GM23248 (cell line): ENCODE measurements at regions not wholly inside any gene's neighbourhood (a gene's known extent, or its start where the extent isn't known, plus 50 kb on each side); places are given as distances from the start of the nearest gene placed in this dataset.
A peak's percentile ranks its signal among the peaks of the same experiment; 100 is the strongest.

Source experiments
- DNase-seq: peaks from one replicate; pipeline ENCODE4 v3.0.0-alpha.2; 2015
- H2AFZ ChIP-seq: fragments of 200-600 bp; sonication (generic); 2 replicates; pipeline ENCODE4 v1.6.1; 2016; ENCODE audit warnings: antibody characterized with exemption
- H3F3A ChIP-seq: fragments of 200-600 bp; sonication (generic); 2 replicates; pipeline ENCODE4 v1.6.1; 2016; ENCODE audit warnings: mild to moderate bottlenecking, antibody characterized with exemption, mixed run types; ENCODE audit not compliant: insufficient read depth
- H3K27ac ChIP-seq: fragments of 200-600 bp; sonication (generic); 2 replicates; pipeline ENCODE4 v1.5.1; 2016; ENCODE audit warnings: mild to moderate bottlenecking
- H3K27me3 ChIP-seq: fragments of 200-600 bp; sonication (generic); replicated peaks from 2 replicates; pipeline ENCODE4 v1.6.1; 2016; ENCODE audit warnings: mild to moderate bottlenecking; ENCODE audit not compliant: insufficient read depth
- H3K36me3 ChIP-seq: fragments of 200-600 bp; sonication (generic); 2 replicates; pipeline ENCODE4 v1.6.1; 2016; ENCODE audit warnings: low read depth, mild to moderate bottlenecking
- H3K4me1 ChIP-seq: fragments of 200-600 bp; sonication (generic); 2 replicates; pipeline ENCODE4 v1.6.1; 2016; ENCODE audit warnings: mild to moderate bottlenecking; ENCODE audit not compliant: insufficient read depth
- H3K4me2 ChIP-seq: fragments of 200-600 bp; sonication (generic); one replicate; pipeline ENCODE4 v1.6.1; 2016; ENCODE audit warnings: mild to moderate bottlenecking; ENCODE audit not compliant: unreplicated experiment
- H3K4me3 ChIP-seq: fragments of 200-600 bp; sonication (generic); 2 replicates; pipeline ENCODE4 v1.5.1; 2016; ENCODE audit warnings: mild to moderate bottlenecking
- H3K79me2 ChIP-seq: fragments of 200-600 bp; sonication (generic); 2 replicates; pipeline ENCODE4 v1.6.1; 2016; ENCODE audit warnings: mild to moderate bottlenecking; ENCODE audit not compliant: insufficient read depth
- H3K9ac ChIP-seq: fragments of 200-600 bp; sonication (generic); 2 replicates; pipeline ENCODE4 v1.6.1; 2016; ENCODE audit warnings: mild to moderate bottlenecking
- H3K9me2 ChIP-seq: fragments of 200-600 bp; sonication (generic); 2 replicates; pipeline ENCODE4 v1.6.1; 2016; ENCODE audit warnings: mixed run types, mild to moderate bottlenecking, moderate library complexity; ENCODE audit not compliant: insufficient read depth
- H3K9me3 ChIP-seq: fragments of 200-600 bp; sonication (generic); one replicate; pipeline ENCODE4 v1.6.1; 2017; ENCODE audit warnings: low read depth
- H4K20me1 ChIP-seq: fragments of 200-600 bp; sonication (generic); 2 replicates; pipeline ENCODE4 v1.6.0; 2016; ENCODE audit not compliant: insufficient read depth
- EZH2 ChIP-seq: fragments of 200-600 bp; sonication (generic); IDR thresholded peaks from 2 replicates; pipeline ENCODE4 v1.6.1; 2018; ENCODE audit warnings: antibody characterized with exemption, mild to moderate bottlenecking; ENCODE audit not compliant: insufficient read depth, poor library complexity, severe bottlenecking
- EZH2phosphoT487 ChIP-seq: fragments of 200-600 bp; sonication (generic); IDR thresholded peaks from 2 replicates; pipeline ENCODE4 v1.6.1; 2018; ENCODE audit warnings: antibody characterized with exemption, moderate library complexity, mild to moderate bottlenecking, low read depth; ENCODE audit not compliant: insufficient read depth
- WGBS, 2 experiments: methylation state at CpG; one replicate each; pipeline ENCODE4 v1.1.6; 2015 to 2017; ENCODE audit warnings: low lambda C conversion rate in 2 of 2, low coverage in 1 of 2; ENCODE audit errors: missing lambda C conversion rate in 2 of 2; 5-methylcytosine and 5-hydroxymethylcytosine counted together
- in situ Hi-C: fragments of 300-500 bp; cut with MboI; formaldehyde crosslinking; loops from 2 replicates; pipeline ENCODE4 v1.15.0; 2020

GRCh38 chr18:28365411-28365831 is 188.5 kb upstream of the CDH2 start:
- H3K9me3 ChIP-seq: no peaks in the 10 kb centered on the region
- 46 to 50% methylated on average over 1 of the region's 1 CpG for WGBS, 2 experiments
- no peak overlapping the region for H3K27ac ChIP-seq
- no peak overlapping the region for H3K9ac ChIP-seq
- H3K4me3 ChIP-seq: no peak overlapping the region
- H3K27me3 ChIP-seq: no peaks in the 10 kb centered on the region
- H3K4me2 ChIP-seq: no peak overlapping the region
- no peaks in the 10 kb centered on the region for H3K4me1 ChIP-seq
- peak; percentile 46 for DNase-seq
- no peaks in the 10 kb centered on the region for H3K9me2 ChIP-seq
- no peaks in the 10 kb centered on the region for H4K20me1 ChIP-seq
- H2AFZ ChIP-seq: no peak overlapping the region
- no peaks in the 10 kb centered on the region for H3K79me2 ChIP-seq
- no peaks in the 10 kb centered on the region for H3F3A ChIP-seq
- no peak for TF ChIP-seq EZH2phosphoT487
- TF ChIP-seq EZH2: no peak
- H3K36me3 ChIP-seq: no peaks in the 10 kb centered on the region
- in situ Hi-C loops: no loop called here

DNA sequence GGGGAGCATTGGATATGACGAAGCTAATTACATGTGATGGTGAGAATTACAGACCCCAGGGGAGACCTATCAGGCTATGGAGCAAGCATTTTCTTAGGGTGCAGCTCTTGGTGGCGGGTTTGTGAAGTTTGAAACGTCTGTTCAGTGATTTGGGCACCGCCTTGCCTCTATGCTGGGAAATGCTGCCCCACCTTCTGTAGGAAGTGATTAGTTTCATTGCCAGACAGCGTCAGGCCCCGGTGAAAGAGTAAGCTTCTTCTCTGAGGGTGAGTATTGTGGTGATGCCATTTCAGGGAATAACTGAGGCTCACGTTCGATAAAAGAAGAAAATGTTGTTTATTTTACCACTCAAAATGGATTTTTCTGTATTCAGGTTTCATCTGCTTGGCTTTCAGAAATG is 186.2 kb upstream of the CDH2 start:
- WGBS, 2 experiments: 42 to 46% methylated on average over 8 of the region's 8 CpGs
- Histone ChIP-seq H3K4me3 (no peak overlapping the region), H3K9me2 (no peaks in the 10 kb centered on the region), H3K9me3 (no peaks in the 10 kb centered on the region), H3K27ac (no peak overlapping the region), H3F3A (no peaks in the 10 kb centered on the region), H3K79me2 (no peaks in the 10 kb centered on the region), H3K4me2 (no peak overlapping the region), H3K27me3 (no peaks in the 10 kb centered on the region), H3K4me1 (no peaks in the 10 kb centered on the region), H3K36me3 (no peaks in the 10 kb centered on the region), H4K20me1 (no peaks in the 10 kb centered on the region), H3K9ac (no peak overlapping the region), H2AFZ (no peak overlapping the region)
- in situ Hi-C loops: no loop called here
- no peak for DNase-seq
- TF ChIP-seq EZH2phosphoT487 (no peak), EZH2 (no peak)

- TF ChIP-seq EZH2 (no peak), EZH2phosphoT487 (no peak)
- WGBS, 2 experiments: 44 to 54% methylated on average over 4 of the region's 4 CpGs
Measured at GRCh38 chr18:28359176-28359575, 182.2 kb upstream of the CDH2 start.

GRCh38 chr18:28357766-28358401 is 181.0 kb upstream of the CDH2 start:
- no peaks in the 10 kb centered on the region for H3K4me1 ChIP-seq
- H3K27me3 ChIP-seq: no peaks in the 10 kb centered on the region
- H3K36me3 ChIP-seq: no peaks in the 10 kb centered on the region
- peak; percentile 7 for DNase-seq
- no peak overlapping the region for H3K4me2 ChIP-seq
- no peak for TF ChIP-seq EZH2
- TF ChIP-seq EZH2phosphoT487: no peak
- in situ Hi-C loops: no loop called here
- H3K9me2 ChIP-seq: no peaks in the 10 kb centered on the region
- no peaks in the 10 kb centered on the region for H3F3A ChIP-seq
- no peak overlapping the region for H3K27ac ChIP-seq
- H2AFZ ChIP-seq: no peak overlapping the region
- 34 to 37% methylated on average over 6 of the region's 6 CpGs for WGBS, 2 experiments
- no peaks in the 10 kb centered on the region for H3K79me2 ChIP-seq
- H3K4me3 ChIP-seq: no peak overlapping the region
- no peak overlapping the region for H3K9ac ChIP-seq
- H3K9me3 ChIP-seq: no peaks in the 10 kb centered on the region
- H4K20me1 ChIP-seq: no peaks in the 10 kb centered on the region

More at GRCh38 chr18:28359176-28359575, 182.2 kb upstream of the CDH2 start:
- H3K27me3 ChIP-seq: no peaks in the 10 kb centered on the region
- H3K9me2 ChIP-seq: no peaks in the 10 kb centered on the region
- no peak overlapping the region for H2AFZ ChIP-seq
- no peak overlapping the region for H3K4me2 ChIP-seq
- H3K9me3 ChIP-seq: no peaks in the 10 kb centered on the region
- no peak overlapping the region for H3K4me3 ChIP-seq
- H4K20me1 ChIP-seq: no peaks in the 10 kb centered on the region
- H3K36me3 ChIP-seq: no peaks in the 10 kb centered on the region
- no peaks in the 10 kb centered on the region for H3K4me1 ChIP-seq
- H3F3A ChIP-seq: no peaks in the 10 kb centered on the region
- in situ Hi-C loops: no loop called here
- no peak overlapping the region for H3K27ac ChIP-seq
- no peak overlapping the region for H3K9ac ChIP-seq
- H3K79me2 ChIP-seq: no peaks in the 10 kb centered on the region
- no peak for DNase-seq

- no peaks in the 10 kb centered on the region for H3K79me2 ChIP-seq
- H3K4me1 ChIP-seq: no peaks in the 10 kb centered on the region
- H3K36me3 ChIP-seq: no peaks in the 10 kb centered on the region
- H3F3A ChIP-seq: no peaks in the 10 kb centered on the region
- H3K9ac ChIP-seq: no peak overlapping the region
- no peak overlapping the region for H2AFZ ChIP-seq
- H3K4me2 ChIP-seq: no peak overlapping the region
- TF ChIP-seq EZH2 (no peak), EZH2phosphoT487 (no peak)
- H3K9me3 ChIP-seq: no peaks in the 10 kb centered on the region
- in situ Hi-C loops: no loop called here
- no peak for DNase-seq
- no peaks in the 10 kb centered on the region; the same call in 1 of the 2 replicates for H4K20me1 ChIP-seq
- peaks cover 10% of the 10 kb centered on the region for H3K27me3 ChIP-seq
- no peaks in the 10 kb centered on the region for H3K9me2 ChIP-seq
- H3K27ac ChIP-seq: no peak overlapping the region
- WGBS, 2 experiments: 26 to 32% methylated on average over 7 of the region's 7 CpGs
- H3K4me3 ChIP-seq: no peak overlapping the region
Measured at GRCh38 chr18:28350821-28351220, 173.9 kb upstream of the CDH2 start.
